ENCODE measurements at regions not wholly inside any gene's neighbourhood (a gene's known extent, or its start where the extent isn't known, plus 50 kb on each side); places are given as distances from the start of the nearest gene placed in this dataset.

DNA sequence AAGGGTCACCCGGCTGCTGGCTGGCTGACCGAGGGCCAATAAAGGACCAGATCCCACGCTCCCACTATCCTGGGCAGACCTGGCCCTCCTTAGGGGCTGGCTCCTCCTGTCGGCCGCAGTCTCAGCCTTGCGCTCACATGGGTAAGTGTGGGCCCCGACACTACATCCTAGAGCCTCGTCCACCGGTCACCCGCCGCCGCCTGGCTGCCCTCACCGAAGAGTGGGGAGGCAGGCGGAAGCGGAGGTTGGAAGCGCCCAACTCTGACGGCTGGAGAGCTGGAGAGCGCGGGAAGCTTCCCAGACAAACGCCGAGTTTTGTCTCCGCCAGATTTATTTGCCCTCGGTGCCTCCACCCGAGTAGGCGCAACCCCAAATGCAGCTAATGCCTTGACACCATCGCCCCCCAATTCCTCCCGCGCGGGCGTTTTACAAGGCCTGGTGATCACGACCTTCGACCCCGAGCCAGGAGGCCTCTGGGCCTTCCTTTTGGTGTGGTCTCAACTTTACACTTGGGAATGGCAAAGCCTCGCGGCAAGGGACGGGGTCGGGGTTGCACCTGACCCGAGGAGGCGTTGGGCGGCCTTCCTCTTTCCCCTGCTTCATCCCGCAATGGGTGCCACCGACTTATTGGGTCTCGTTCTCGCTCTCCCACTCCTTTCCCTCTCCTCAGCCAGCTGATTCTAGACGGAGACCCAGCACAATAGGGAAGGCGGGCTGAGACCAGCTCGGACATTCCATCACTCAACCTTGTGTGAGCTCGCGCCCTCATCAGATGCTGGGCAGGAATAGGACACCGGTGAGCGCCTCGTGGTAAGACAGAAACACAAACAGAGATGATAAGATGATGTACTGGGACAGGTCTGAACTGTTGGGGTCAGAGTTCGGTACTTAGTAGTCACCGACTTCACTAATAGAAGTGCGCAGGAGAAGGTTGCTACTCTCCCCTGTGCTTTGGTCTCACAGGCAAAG is 78.3 kb upstream of the ANO4 start:
- TF ChIP-seq, protein P1, sequence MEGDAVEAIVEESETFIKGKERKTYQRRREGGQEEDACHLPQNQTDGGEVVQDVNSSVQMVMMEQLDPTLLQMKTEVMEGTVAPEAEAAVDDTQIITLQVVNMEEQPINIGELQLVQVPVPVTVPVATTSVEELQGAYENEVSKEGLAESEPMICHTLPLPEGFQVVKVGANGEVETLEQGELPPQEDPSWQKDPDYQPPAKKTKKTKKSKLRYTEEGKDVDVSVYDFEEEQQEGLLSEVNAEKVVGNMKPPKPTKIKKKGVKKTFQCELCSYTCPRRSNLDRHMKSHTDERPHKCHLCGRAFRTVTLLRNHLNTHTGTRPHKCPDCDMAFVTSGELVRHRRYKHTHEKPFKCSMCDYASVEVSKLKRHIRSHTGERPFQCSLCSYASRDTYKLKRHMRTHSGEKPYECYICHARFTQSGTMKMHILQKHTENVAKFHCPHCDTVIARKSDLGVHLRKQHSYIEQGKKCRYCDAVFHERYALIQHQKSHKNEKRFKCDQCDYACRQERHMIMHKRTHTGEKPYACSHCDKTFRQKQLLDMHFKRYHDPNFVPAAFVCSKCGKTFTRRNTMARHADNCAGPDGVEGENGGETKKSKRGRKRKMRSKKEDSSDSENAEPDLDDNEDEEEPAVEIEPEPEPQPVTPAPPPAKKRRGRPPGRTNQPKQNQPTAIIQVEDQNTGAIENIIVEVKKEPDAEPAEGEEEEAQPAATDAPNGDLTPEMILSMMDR (IDR thresholded peaks at IDR 0.05; ENCODE audit: borderline replicate concordance, extremely low read depth, insufficient read depth): no peak
- DNase-seq: peak in 4 of 5 donors; percentile 28 to 68 (median 42)
- Histone ChIP-seq H3K4me1 (ENCODE audit: control insufficient read depth in 2 of 3, insufficient read depth in 2 of 3, low read depth in 1 of 3, low read length in 3 of 3) (no peaks in the 10 kb centered on the region), H3K9ac (ENCODE audit: low read length in 3 of 3) (no peak overlapping the region), H3K4me3 (ENCODE audit: low read length in 3 of 3) (no peak overlapping the region), H3K9me3 (ENCODE audit: control insufficient read depth in 2 of 3, insufficient read depth in 1 of 3, low read length in 3 of 3) (no peaks in the 10 kb centered on the region), H3K27me3 (ENCODE audit: control insufficient read depth, insufficient read depth, low read length) (peaks cover 25% of the 10 kb centered on the region), H3K36me3 (ENCODE audit: control insufficient read depth in 2 of 3, insufficient read depth in 3 of 3, low read length in 3 of 3) (no peaks in the 10 kb centered on the region), H3K27ac (ENCODE audit: low read depth in 2 of 2, low read length in 2 of 2) (no peak overlapping the region)
- no peak for FAIRE-seq
- intact Hi-C loops (cut with DNase I): no loop called here

DNA sequence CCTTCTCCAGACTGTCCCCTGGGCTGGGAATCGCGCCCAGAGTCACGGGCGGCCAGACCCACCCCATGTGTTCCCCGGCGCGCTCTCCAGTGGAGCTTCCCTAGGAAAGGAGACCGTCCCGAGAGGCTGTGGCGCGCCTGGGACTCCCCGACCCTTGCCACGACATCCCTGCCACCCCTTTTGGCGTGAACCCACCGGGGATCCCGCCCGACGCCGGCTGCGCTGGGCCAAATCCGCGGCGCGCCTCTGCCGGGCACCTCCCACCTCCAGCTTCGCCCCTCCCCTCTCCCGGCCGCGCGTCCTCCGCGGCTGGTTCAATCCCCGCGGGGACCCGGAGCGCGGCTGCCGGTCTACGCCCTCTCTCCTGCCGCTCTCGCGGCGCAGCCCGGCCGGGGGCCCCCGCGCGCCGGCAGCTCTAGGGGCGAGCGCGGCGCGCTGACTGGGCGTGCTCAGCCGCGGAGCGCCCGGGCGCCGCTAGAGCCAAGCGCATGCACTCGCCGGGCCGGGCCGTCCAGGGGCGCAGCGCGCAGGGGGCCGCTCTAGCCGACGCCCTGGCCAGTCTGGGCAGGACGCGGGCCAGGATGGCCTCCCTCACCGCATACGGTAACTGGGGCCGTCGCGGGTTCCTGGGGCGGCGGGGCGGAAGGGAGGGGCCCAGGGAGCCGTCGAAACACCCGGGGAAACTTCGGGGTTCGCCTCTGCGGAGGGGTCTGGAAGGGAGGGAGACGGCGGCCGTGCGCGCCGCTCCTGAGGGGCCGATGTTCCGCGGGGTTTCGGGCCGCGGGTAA is 77.4 kb upstream of the ANO4 start:
- TF ChIP-seq, protein P1 (IDR thresholded peaks at IDR 0.05; ENCODE audit: borderline replicate concordance, extremely low read depth, insufficient read depth): no peak
- FAIRE-seq (no peak), DNase-seq (peak in 4 of 5 donors; percentile 36 to 57 (median 44))
- intact Hi-C loops (cut with DNase I): no loop called here
- Histone ChIP-seq H3K36me3 (ENCODE audit: control insufficient read depth in 2 of 3, insufficient read depth in 3 of 3, low read length in 3 of 3) (no peaks in the 10 kb centered on the region), H3K9me3 (ENCODE audit: control insufficient read depth in 2 of 3, insufficient read depth in 1 of 3, low read length in 3 of 3) (no peaks in the 10 kb centered on the region), H3K9ac (ENCODE audit: low read length in 3 of 3) (no peak overlapping the region), H3K4me1 (ENCODE audit: control insufficient read depth in 2 of 3, insufficient read depth in 2 of 3, low read depth in 1 of 3, low read length in 3 of 3) (no peaks in the 10 kb centered on the region), H3K27ac (ENCODE audit: low read depth in 2 of 2, low read length in 2 of 2) (no peak overlapping the region), H3K4me3 (ENCODE audit: low read length in 3 of 3) (no peak overlapping the region), H3K27me3 (ENCODE audit: control insufficient read depth, insufficient read depth, low read length) (peaks cover 25% of the 10 kb centered on the region)

- FAIRE-seq: no peak
- Histone ChIP-seq H3K27ac (ENCODE audit: low read depth in 2 of 2, low read length in 2 of 2) (no peak overlapping the region), H3K4me3 (ENCODE audit: low read length in 3 of 3) (no peak overlapping the region), H3K4me1 (ENCODE audit: control insufficient read depth in 2 of 3, insufficient read depth in 2 of 3, low read depth in 1 of 3, low read length in 3 of 3) (no peaks in the 10 kb centered on the region), H3K27me3 (ENCODE audit: control insufficient read depth, insufficient read depth, low read length) (peaks cover 25% of the 10 kb centered on the region), H3K9ac (ENCODE audit: low read length in 3 of 3) (no peak overlapping the region), H3K9me3 (ENCODE audit: control insufficient read depth in 2 of 3, insufficient read depth in 1 of 3, low read length in 3 of 3) (no peaks in the 10 kb centered on the region), H3K36me3 (ENCODE audit: control insufficient read depth in 2 of 3, insufficient read depth in 3 of 3, low read length in 3 of 3) (no peaks in the 10 kb centered on the region)
- TF ChIP-seq, protein P1 (IDR thresholded peaks at IDR 0.05; ENCODE audit: borderline replicate concordance, extremely low read depth, insufficient read depth): no peak
- intact Hi-C loops (cut with DNase I): no loop called here
- DNase-seq: no peak
These were observed 76.9 kb upstream of the ANO4 start for GRCh38 chr12:100717733-100718067.
